LNCaP clone FGC (cell line): ENCODE measurements at regions not wholly inside any gene's neighbourhood (a gene's known extent, or its start where the extent isn't known, plus 50 kb on each side); places are given as distances from the start of the nearest gene placed in this dataset.

ENCODE experiments used
- DNase-seq: peaks from one replicate; pipeline ENCODE4 v3.0.0-alpha.2; 2011; ENCODE audit warnings: low read depth
- H3K4me3 ChIP-seq: 2 replicates; pipeline ENCODE4 v1.5.1; 2011; ENCODE audit warnings: mild to moderate bottlenecking, low read depth, low read length, control low read depth
- CTCF ChIP-seq: IDR thresholded peaks from 2 replicates; pipeline ENCODE4 v1.5.1; 2012; ENCODE audit warnings: mild to moderate bottlenecking; ENCODE audit not compliant: control insufficient read depth, insufficient read depth; ENCODE audit errors: extremely low read depth

GRCh38 chr17:73899839-73900238 lies 255.6 kb upstream of the SDK2 start:
- no peak for DNase-seq
- no peak overlapping the region for H3K4me3 ChIP-seq
- TF ChIP-seq CTCF: no peak

- no peak overlapping the region for H3K4me3 ChIP-seq
- DNase-seq: no peak
- no peak for TF ChIP-seq CTCF
These were observed 256.3 kb upstream of the SDK2 start for GRCh38 chr17:73900516-73900915.

GRCh38 chr17:73901249-73901648 lies 257.0 kb upstream of the SDK2 start:
- no peak overlapping the region for H3K4me3 ChIP-seq
- no peak for TF ChIP-seq CTCF

GRCh38 chr17:73901661-73902415 lies 257.6 kb upstream of the SDK2 start:
- H3K4me3 ChIP-seq: no peak overlapping the region
- TF ChIP-seq CTCF: no peak
- DNase-seq: no peak

More at GRCh38 chr17:73901249-73901648, 257.0 kb upstream of the SDK2 start:
- no peak for DNase-seq

GRCh38 chr17:73902416-73903181 lies 258.4 kb upstream of the SDK2 start:
- TF ChIP-seq CTCF: no peak
- DNase-seq: no peak
- no peak overlapping the region for H3K4me3 ChIP-seq

- DNase-seq: no peak
- TF ChIP-seq CTCF: no peak
- no peak overlapping the region for H3K4me3 ChIP-seq
These were observed 262.9 kb upstream of the SDK2 start for GRCh38 chr17:73906896-73907870.
